Aorta (tissue), 5 donors: ENCODE measurements at regions not wholly inside any gene's neighbourhood (a gene's known extent, or its start where the extent isn't known, plus 50 kb on each side); places are given as distances from the start of the nearest gene placed in this dataset.
"Not testable (repeated sequence)": the region's sequence is repeated elsewhere in the genome, so short reads cannot be mapped to it uniquely, and the experiment has no call there.

Experiments
- ATAC-seq: fragments of 200-7000 bp; cut with Tn5 transposase; one replicate; pipeline ENCODE4 v1.9.1; 2022; ENCODE audit warnings: moderate library complexity; ENCODE audit not compliant: low FRiP score
- DNase-seq, 2 donors: peaks; one replicate each; pipeline ENCODE4 v3.0.0-alpha.2; 2020
- H3K27ac ChIP-seq, 2 donors: one replicate each; pipeline ENCODE4 v1.5.1; 2013; ENCODE audit warnings: low read length in 2 of 2, mild to moderate bottlenecking in 2 of 2, moderate library complexity in 2 of 2, control low read depth in 1 of 2, inconsistent platforms in 1 of 2, low read depth in 1 of 2
- H3K27me3 ChIP-seq, 2 donors: one replicate each; pipeline ENCODE4 v1.6.1; 2013; ENCODE audit warnings: control low read depth in 1 of 2, low read length in 1 of 2, mild to moderate bottlenecking in 1 of 2, moderate library complexity in 1 of 2; ENCODE audit not compliant: insufficient read depth in 2 of 2, control insufficient read depth in 1 of 2
- H3K36me3 ChIP-seq, 2 donors: one replicate each; pipeline ENCODE4 v1.6.1; 2013; ENCODE audit warnings: control low read depth in 1 of 2, low read length in 1 of 2, mild to moderate bottlenecking in 1 of 2; ENCODE audit not compliant: insufficient read depth in 2 of 2, control insufficient read depth in 1 of 2
- H3K4me1 ChIP-seq, 2 donors: one replicate each; pipeline ENCODE4 v1.6.1; 2013; ENCODE audit warnings: low read length in 2 of 2, control low read depth in 1 of 2, mild to moderate bottlenecking in 1 of 2, moderate library complexity in 1 of 2; ENCODE audit not compliant: insufficient read depth in 2 of 2, control insufficient read depth in 1 of 2
- H3K4me3 ChIP-seq, 2 donors: one replicate each; pipeline ENCODE4 v1.5.1; 2013; ENCODE audit warnings: low read length in 2 of 2, control low read depth in 1 of 2, mild to moderate bottlenecking in 1 of 2
- H3K9me3 ChIP-seq: one replicate; pipeline ENCODE4 v1.6.1; 2013; ENCODE audit warnings: mild to moderate bottlenecking, low read length; ENCODE audit not compliant: control insufficient read depth
- WGBS, 2 donors: extraction: QIAGEN DNeasy Blood & Tissue Kit; methylation state at CpG; one replicate each; pipeline ENCODE4 v1.1.7; 2013; 5-methylcytosine and 5-hydroxymethylcytosine counted together
- intact Hi-C, 2 donors: fragments of 100-400 bp; cut with DNase I; formaldehyde crosslinking; loops; one replicate each; pipeline versions ENCODE4 v1.14.2 to v1.15.0; 2022
- donor health status: healthy with polysubstance abuse.
- donor health status: Bipolar disorder and iron deficiency.
- donor health status: DM: no; HTN: no; CAD: no.
- donor health status: DM: no; HTN: no; CAD: no.
- donor health status: DM: yes; HTN: yes; CAD: no.

- Histone ChIP-seq H3K27me3 (no peaks in the 10 kb centered on the region), H3K9me3 (no peaks in the 10 kb centered on the region), H3K27ac (no peak overlapping the region), H3K36me3 (no peaks in the 10 kb centered on the region), H3K4me3 (no peak overlapping the region), H3K4me1 (no peaks in the 10 kb centered on the region)
- intact Hi-C loops, result no loop called here
- DNase-seq (peak in 1 of 2 donors; percentile 33), ATAC-seq (no peak)
- WGBS, 2 donors, result 83 to 86% methylated on average over 13 of the region's 13 CpGs
Measured at GRCh38 chr7:152502813-152503790, 67.3 kb upstream of the KMT2C start.

DNA sequence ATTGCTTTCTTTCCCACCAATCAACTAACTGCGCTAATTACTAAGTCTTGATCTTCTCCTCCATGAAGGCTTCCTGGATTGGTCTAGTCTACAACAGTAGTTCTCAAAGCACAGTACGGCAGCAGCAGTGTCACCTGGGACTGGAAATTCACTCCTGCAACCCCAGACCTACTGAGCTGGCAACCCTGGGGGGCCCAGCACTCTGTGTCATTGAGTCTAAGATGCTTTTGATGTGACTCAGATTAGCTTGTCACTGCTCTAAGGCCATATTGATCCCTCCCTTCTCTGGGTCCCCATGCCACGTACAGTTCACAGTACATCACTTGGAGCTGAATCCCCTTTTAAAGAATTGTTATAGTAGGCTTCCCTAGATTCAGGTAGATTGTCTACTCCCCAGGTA, 65.7 kb upstream of the KMT2C start:
- Histone ChIP-seq H3K27me3 (no peaks in the 10 kb centered on the region), H3K36me3 (no peaks in the 10 kb centered on the region), H3K4me3 (no peak overlapping the region), H3K27ac (no peak overlapping the region), H3K4me1 (no peaks in the 10 kb centered on the region), H3K9me3 (no peaks in the 10 kb centered on the region)
- DNase-seq (no peak), ATAC-seq (no peak)
- intact Hi-C loops, result no loop called here
- 85 to 87% methylated on average over 3 of the region's 3 CpGs for WGBS, 2 donors

DNA sequence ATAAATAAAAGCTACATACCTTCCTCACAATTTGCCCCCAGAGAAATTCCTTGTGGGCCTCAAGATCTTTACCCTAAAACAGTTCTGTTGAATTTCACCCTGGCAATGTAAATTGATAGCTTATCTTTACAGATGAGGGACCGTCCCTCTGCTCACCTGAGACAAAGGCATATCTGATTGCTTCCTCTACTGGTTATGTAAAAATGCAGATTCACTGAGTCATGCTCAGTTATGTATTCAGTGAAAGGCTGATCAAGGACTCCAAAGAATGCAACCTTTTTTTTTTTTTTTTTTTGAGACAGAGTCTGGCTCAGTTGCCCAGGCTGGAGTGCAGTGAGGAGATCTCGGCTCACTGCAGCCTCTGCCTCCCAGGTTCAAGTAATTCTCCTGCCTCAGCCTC, 64.2 kb upstream of the KMT2C start:
- DNase-seq, H3K4me3 ChIP-seq, H3K4me1 ChIP-seq, H3K27me3 ChIP-seq, H3K9me3 ChIP-seq, intact Hi-C loops, H3K27ac ChIP-seq, H3K36me3 ChIP-seq, ATAC-seq: not testable (repeated sequence)
- WGBS, 2 donors, result 88 to 89% methylated on average over 2 of the region's 2 CpGs

DNA sequence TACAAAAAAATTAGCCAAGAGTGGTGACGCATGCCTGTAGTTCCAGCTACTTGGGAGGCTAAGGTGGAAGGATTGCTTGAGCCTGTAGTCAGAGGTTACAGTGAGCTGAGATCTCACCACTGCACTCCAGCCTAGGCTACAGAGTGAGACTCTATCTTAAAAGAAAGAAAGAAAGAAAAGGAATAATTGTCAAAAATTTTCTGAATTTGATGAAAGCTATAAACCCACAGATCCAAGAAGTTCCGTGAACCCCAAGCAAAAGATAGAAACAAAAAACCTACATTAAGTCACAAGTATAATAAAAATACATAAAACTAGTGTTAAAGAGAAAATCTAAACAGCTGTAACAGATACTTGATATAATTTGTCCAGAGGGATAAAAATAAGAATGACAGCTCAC, 60.1 kb upstream of the KMT2C start:
- 67 to 72% methylated on average over 2 of the region's 2 CpGs for WGBS, 2 donors
- ATAC-seq (no peak), DNase-seq (no peak)
- H3K36me3 ChIP-seq, result no peaks in the 10 kb centered on the region
- no peak overlapping the region for H3K27ac ChIP-seq
- no peaks in the 10 kb centered on the region for H3K9me3 ChIP-seq
- intact Hi-C loops, result no loop called here
- H3K27me3 ChIP-seq, result no peaks in the 10 kb centered on the region
- H3K4me1 ChIP-seq, result no peaks in the 10 kb centered on the region
- no peak overlapping the region for H3K4me3 ChIP-seq

GRCh38 chr7:152492952-152493351, 57.1 kb upstream of the KMT2C start:
- Histone ChIP-seq H3K4me1 (no peaks in the 10 kb centered on the region), H3K36me3 (no peaks in the 10 kb centered on the region), H3K4me3 (no peak overlapping the region), H3K27ac (no peak overlapping the region), H3K27me3 (no peaks in the 10 kb centered on the region), H3K9me3 (no peaks in the 10 kb centered on the region)
- intact Hi-C loops, result no loop called here
- WGBS, 2 donors, result 91 to 93% methylated on average over 3 of the region's 3 CpGs
- peak in 1 of 2 donors; percentile 8 for DNase-seq
- no peak for ATAC-seq

DNA sequence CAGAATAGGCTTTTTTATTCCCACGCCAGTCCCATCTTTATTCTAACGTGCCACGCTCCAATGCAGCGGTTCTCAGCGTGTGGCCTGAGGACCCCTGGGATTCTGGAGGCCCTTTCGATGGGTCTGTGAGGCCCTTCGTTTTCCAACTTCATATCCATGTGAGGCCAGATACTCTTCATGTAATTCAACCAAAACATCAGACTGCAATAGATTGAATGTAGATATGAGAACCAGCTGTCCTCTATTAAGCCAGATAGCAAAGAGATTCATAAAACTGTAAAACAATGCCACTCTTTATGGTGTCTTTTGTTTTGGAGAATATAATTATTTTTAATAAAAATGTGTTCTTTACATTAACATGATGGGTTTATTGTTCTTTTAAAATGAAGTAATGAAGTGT, 53.2 kb upstream of the KMT2C start:
- no peaks in the 10 kb centered on the region for H3K9me3 ChIP-seq
- H3K36me3 ChIP-seq, result no peaks in the 10 kb centered on the region
- no peak overlapping the region for H3K27ac ChIP-seq
- H3K4me3 ChIP-seq, result no peak overlapping the region
- DNase-seq, result peak in 1 of 2 donors; percentile 14
- intact Hi-C loops, result no loop called here
- ATAC-seq, result no peak
- H3K4me1 ChIP-seq, result no peaks in the 10 kb centered on the region
- 83 to 88% methylated on average over 7 of the region's 7 CpGs for WGBS, 2 donors
- no peaks in the 10 kb centered on the region for H3K27me3 ChIP-seq

DNA sequence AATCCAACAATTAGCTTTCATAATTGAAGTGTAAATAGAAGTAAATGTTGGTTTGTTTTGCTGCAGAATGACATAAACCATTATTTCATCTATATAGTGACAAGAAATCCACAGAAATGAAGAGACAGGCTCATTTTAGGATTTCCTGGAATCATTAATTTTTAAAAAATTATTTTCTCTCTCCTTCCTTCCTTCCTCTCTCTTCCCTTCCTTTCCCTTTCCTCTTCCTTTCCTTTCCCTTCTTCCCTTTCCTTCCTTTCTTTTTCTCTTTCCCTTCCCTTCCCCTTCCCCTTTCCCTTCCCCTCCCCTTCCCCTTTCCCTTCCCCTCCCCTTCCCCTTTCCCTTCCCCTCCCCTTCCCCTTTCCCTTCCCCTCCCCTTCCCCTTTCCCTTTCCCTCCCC, 51.2 kb upstream of the KMT2C start:
- no peaks in the 10 kb centered on the region for H3K4me1 ChIP-seq
- no peak overlapping the region for H3K27ac ChIP-seq
- H3K9me3 ChIP-seq, result no peaks in the 10 kb centered on the region
- H3K4me3 ChIP-seq, result no peak overlapping the region
- no peaks in the 10 kb centered on the region for H3K27me3 ChIP-seq
- no peaks in the 10 kb centered on the region for H3K36me3 ChIP-seq
- no peak for DNase-seq
- intact Hi-C loops, result no loop called here
- ATAC-seq, result no peak

DNA sequence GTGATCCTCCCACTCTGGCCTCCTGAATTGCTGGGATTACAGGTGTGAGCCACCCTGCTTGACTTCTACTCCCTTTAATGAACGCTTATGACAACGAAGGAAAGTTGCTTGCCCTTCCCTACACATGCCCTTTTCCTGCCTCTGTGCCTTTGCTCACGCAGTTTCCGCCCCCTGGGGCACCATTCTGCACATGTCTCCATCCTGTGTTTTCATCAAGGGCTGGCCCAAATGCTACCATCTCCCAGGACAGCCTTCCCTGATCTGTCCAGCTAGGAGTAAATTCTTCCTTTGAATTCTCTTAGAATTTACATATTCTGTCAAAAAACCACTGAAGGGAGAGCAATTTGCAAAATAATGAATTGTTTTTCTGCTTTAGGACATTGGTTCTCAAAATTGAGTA, 50.0 kb upstream of the KMT2C start:
- Histone ChIP-seq H3K36me3 (no peaks in the 10 kb centered on the region), H3K27me3 (no peaks in the 10 kb centered on the region), H3K9me3 (no peaks in the 10 kb centered on the region), H3K4me3 (no peak overlapping the region), H3K27ac (no peak overlapping the region), H3K4me1 (no peaks in the 10 kb centered on the region)
- intact Hi-C loops, result no loop called here
- ATAC-seq (no peak), DNase-seq (peak in 1 of 2 donors; percentile 19)
- WGBS, 2 donors, result 84 to 86% methylated on average over 4 of the region's 4 CpGs
